ENCODE measurements at regions not wholly inside any gene's neighbourhood (a gene's known extent, or its start where the extent isn't known, plus 50 kb on each side); places are given as distances from the start of the nearest gene placed in this dataset.
"Not testable (repeated sequence)": the region's sequence is repeated elsewhere in the genome, so short reads cannot be mapped to it uniquely, and the experiment has no call there.

- no peak for TF ChIP-seq CTCF (IDR thresholded peaks at IDR 0.05; ENCODE audit: insufficient read depth, low read depth, low read length)
- DNase-seq (ENCODE audit: low read depth) = no peak
Observed at GRCh38 chr12:71282925-71283324, 125.1 kb upstream of the TSPAN8 start.

GRCh38 chr12:71282020-71282419 is 124.2 kb upstream of the TSPAN8 start:
- DNase-seq (ENCODE audit: low read depth) = no peak
- no peak overlapping the region for H3K4me3 ChIP-seq (ENCODE audit: low read depth, low read length)
- TF ChIP-seq CTCF (IDR thresholded peaks at IDR 0.05; ENCODE audit: insufficient read depth, low read depth, low read length) = no peak

More at GRCh38 chr12:71282925-71283324, 125.1 kb upstream of the TSPAN8 start:
- no peak overlapping the region for H3K4me3 ChIP-seq (ENCODE audit: low read depth, low read length)

- no peak for DNase-seq (ENCODE audit: low read depth)
- no peak overlapping the region for H3K4me3 ChIP-seq (ENCODE audit: low read depth, low read length)
- no peak for TF ChIP-seq CTCF (IDR thresholded peaks at IDR 0.05; ENCODE audit: insufficient read depth, low read depth, low read length)
Observed at GRCh38 chr12:71281425-71281824, 123.6 kb upstream of the TSPAN8 start.

GRCh38 chr12:71277866-71278265 is 120.1 kb upstream of the TSPAN8 start:
- no peak for DNase-seq (ENCODE audit: low read depth)
- TF ChIP-seq CTCF (IDR thresholded peaks at IDR 0.05; ENCODE audit: insufficient read depth, low read depth, low read length) = no peak

GRCh38 chr12:71276541-71276940 is 118.7 kb upstream of the TSPAN8 start:
- no peak overlapping the region for H3K4me3 ChIP-seq (ENCODE audit: low read depth, low read length)
- TF ChIP-seq CTCF (IDR thresholded peaks at IDR 0.05; ENCODE audit: insufficient read depth, low read depth, low read length) = no peak
- DNase-seq (ENCODE audit: low read depth) = no peak

More at GRCh38 chr12:71277866-71278265, 120.1 kb upstream of the TSPAN8 start:
- no peak overlapping the region for H3K4me3 ChIP-seq (ENCODE audit: low read depth, low read length)

- DNase-seq (ENCODE audit: low read depth); H3K4me3 ChIP-seq (ENCODE audit: low read depth, low read length): not testable (repeated sequence)
Observed at GRCh38 chr12:71270794-71271193, 113.0 kb upstream of the TSPAN8 start.

- TF ChIP-seq CTCF (IDR thresholded peaks at IDR 0.05; ENCODE audit: insufficient read depth, low read depth, low read length) = no peak
- no peak overlapping the region for H3K4me3 ChIP-seq (ENCODE audit: low read depth, low read length)
- no peak for DNase-seq (ENCODE audit: low read depth)
Observed at GRCh38 chr12:71270057-71270456, 112.3 kb upstream of the TSPAN8 start.
